Esophagus squamous epithelium (tissue), 4 donors: ENCODE measurements at regions not wholly inside any gene's neighbourhood (a gene's known extent, or its start where the extent isn't known, plus 50 kb on each side); places are given as distances from the start of the nearest gene placed in this dataset.

ENCODE experiments used
- CTCF ChIP-seq, 6 experiments: fragments of 450-650 bp in 4 of 6; fragments of 200-600 bp in 2 of 6; sonication (generic) in 2 of 6; IDR thresholded peaks; one replicate each; pipeline ENCODE4 v1.5.1; 2016 to 2019; ENCODE audit warnings: antibody characterized with exemption in 6 of 6, mild to moderate bottlenecking in 4 of 6, moderate library complexity in 4 of 6
- POLR2A ChIP-seq, 4 donors: fragments of 450-650 bp; IDR thresholded peaks; one replicate each; pipeline ENCODE4 v1.6.1; 2017; ENCODE audit warnings: antibody characterized with exemption in 4 of 4, mild to moderate bottlenecking in 4 of 4, moderate library complexity in 3 of 4

- TF ChIP-seq CTCF (IDR thresholded peaks at IDR 0.05) (no peak), POLR2A (IDR thresholded peaks at IDR 0.05) (no peak)
Measured at GRCh38 chr18:8883409-8883668, 178.0 kb downstream of the MTCL1 start.
